Stimulated activated CD4-positive, alpha-beta T cell treated with anti-CD3 and anti-CD28 coated beads, Interleukin-15, amount 100 ng/mL, for 24 hours (primary cell): ENCODE measurements at regions not wholly inside any gene's neighbourhood (a gene's known extent, or its start where the extent isn't known, plus 50 kb on each side); places are given as distances from the start of the nearest gene placed in this dataset.
A peak's percentile ranks its signal among the peaks of the same experiment; 100 is the strongest.
"Not testable (repeated sequence)": the region's sequence is repeated elsewhere in the genome, so short reads cannot be mapped to it uniquely, and the experiment has no call there.

Experiments
- DNase-seq: peaks from one replicate; pipeline ENCODE4 v3.0.0-alpha.2; 2020

DNA sequence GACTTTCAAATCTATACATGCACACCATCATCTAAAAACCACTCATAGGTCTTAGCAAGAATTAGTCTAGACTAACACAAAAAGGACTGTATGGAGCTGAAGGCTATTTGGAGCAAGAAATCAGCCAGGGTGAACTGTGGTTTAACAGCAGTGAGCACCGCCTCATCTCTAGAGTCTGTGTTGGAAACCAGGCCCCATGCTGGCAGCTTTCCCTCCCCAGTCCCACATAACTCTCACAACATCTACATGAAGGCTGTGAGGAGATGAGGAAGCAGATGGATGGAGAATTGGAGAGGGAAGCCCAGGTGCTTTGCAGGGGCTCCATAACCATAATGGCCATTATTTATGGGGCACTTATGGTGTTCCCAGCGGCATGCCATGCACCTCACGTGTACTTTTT, 133.2 kb upstream of the TOPAZ1 start:
- no peak for DNase-seq

DNA sequence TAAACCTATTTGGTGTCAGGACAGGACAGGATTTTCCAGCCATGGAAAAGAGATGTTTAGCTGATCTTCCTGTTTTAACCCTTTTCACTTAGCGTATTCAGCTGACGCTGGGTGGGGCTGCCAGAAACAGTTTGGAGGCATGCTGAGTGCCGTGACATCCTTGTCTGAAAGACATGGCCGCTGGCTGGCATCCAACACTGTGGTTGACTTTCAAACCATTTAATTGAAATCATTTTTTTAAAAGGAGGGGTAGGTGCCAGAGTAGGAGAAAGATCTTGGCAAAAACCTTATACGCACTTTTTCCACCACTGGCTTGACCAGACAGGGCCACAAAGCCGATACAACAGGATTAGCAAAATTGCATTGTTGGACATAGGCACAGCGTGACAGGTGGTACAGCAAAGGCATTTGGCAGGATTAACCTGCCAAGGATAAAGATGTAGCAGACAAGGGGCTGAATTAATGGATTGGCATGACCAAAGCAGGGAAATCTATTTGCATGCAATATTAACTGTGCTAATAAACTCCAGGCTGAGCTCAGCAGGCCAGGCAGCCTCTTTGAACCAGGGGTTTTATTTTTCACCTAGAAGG, 131.8 kb upstream of the TOPAZ1 start:
- DNase-seq = no peak

DNA sequence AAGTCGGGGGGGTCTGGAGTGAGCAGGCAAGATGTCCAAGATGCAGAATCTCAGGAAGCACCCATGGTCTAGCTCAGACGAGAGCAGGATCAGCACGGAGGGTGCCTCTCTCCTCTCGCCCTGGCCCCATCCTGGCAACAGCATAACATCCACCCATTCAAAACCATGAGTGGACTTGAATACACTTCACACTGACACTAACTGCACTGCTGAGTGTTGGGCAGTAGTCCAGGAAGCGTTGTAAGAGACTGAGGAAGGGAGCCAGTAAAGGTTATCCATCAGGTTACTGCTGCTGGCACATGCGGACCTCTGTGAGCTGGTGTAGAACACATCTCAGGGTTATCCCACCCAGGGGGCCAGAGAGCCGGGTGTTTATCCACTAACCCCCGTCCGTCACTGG, 131.0 kb upstream of the TOPAZ1 start:
- no peak for DNase-seq

DNA sequence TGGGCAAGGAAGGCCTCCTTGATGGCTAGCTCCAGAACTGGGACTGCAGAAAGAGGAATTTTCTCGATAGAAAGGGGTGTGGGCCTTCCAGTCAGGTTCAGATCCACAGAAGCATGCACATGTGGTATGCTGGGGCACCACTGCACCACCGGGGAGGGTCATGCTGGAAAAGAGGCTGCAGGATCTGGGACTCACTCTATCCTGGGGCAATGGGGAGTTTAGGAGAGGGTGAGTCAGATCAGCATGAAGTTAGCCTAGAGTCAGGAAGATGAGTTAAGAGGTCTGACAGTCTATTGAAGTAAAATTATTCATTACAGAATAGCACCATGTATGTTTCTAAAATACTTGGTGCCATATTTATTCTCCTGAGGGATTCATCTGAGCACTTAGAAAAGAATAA, 130.2 kb upstream of the TOPAZ1 start:
- no peak for DNase-seq

DNA sequence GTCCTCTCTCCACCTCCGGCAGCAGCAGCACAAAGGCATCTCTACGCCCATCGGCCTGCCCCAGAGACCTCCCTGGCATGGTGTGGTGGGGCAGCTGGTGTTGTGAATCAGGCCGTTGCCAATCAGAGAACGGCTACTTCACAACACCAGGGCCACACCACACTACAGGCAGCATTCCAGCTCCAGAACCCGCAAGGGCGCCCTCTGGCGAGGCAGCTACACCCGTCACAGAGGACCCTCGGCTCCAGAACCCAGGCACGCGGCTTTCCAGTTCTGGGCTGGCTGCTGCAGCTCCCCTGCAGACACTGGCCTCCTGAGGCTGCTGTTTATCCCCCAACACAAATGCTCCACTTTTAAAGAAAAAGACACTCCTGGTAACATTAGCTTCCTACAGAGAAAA, 127.5 kb upstream of the TOPAZ1 start:
- DNase-seq = peak; percentile 70

DNA sequence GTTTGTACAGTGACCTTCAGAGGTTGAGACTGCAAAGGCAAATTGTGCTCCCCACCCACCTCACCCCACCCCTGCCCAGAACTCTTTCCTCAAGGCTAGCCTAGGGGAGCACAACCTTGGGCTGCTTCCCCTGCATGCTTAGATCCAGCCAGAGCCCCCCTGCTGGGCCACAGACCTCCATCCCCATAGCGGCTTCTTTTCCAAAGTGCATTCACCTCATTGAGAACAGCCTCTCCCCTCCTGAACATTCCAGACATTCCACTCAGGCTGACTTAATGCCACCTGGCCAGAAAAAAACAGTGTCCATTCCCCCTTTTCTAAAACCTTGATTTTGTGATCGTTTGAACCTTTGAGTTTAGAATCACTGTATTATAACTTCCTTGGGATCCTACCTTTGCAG, 124.4 kb upstream of the TOPAZ1 start:
- no peak for DNase-seq

DNA sequence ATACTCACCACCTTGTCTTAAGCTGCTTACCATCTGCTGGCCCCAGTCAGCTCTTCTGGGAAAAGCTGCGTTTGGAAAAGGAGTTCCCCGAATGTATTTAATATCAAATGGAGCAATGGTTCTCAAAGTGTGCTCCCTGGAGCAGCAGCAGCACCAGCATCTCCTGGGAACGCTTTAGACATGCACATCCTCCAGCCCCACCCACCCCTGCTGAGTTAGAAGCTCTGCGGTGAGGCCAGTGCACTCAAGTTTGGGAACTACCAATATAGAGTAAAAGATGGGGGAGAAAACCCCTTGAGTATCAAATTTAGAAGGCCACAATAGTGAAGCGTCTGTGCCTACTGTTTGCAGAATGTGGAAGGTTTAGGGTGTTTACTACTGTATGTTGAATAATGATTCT, 124.0 kb upstream of the TOPAZ1 start:
- DNase-seq = no peak

DNA sequence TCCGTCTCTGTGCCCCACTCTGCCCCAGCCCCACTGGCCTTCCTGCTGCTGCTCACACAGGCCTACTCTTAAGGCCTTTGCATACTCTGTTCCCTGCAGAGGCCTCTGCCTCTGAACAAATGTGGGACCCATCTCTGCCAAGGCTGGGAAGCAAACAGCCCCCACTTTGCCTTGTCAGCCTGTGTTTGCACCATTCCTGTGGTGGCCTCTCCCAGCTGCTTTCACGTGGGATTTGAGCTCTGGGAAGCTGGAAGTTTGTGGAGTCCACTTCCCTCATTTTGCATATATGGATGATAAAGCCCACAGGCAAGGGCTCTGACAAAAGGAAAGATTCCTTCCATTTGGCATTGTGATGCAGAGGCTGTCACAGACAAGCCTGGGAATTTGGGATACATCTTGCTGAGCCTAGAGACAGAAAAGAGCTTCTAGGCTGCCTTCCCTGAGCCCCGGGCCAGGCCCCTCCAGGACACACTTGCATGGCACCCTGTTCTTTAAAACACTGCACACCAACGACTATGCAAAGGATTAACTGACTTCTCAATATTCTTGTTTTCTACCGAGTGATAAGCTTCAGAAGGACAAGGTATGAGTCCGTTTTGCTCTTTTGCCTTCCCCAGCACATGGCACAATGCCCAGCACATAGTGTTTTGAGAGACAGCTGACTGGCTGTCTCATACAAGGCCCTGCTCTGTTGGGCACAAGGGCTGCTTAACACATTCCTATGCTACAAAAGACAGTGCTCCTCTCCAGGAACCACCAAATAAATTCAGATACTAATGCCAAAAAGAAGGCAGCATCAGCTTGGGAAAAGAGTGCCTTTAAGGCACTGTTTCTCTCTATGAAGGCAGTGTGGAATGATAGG, 120.7 kb upstream of the TOPAZ1 start:
- DNase-seq = no peak

DNA sequence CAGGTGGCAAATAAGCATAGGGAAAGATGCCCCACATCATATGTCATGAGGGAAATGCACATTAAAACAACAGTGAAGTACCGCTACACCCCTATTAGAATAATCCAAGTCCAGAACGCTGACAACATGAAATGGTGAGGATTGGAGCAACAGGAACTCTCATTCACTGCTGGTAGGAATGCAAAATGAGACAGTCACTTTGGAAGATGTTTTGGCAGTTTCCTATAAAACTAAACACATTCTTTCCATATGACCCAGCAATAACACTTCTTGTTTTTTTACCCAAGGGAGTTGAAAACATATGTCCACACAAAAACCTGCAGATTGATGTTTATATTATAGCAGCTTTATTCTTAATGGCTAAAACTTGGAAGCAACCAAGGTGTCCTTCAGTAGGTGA, 116.4 kb upstream of the TOPAZ1 start:
- no peak for DNase-seq

DNA sequence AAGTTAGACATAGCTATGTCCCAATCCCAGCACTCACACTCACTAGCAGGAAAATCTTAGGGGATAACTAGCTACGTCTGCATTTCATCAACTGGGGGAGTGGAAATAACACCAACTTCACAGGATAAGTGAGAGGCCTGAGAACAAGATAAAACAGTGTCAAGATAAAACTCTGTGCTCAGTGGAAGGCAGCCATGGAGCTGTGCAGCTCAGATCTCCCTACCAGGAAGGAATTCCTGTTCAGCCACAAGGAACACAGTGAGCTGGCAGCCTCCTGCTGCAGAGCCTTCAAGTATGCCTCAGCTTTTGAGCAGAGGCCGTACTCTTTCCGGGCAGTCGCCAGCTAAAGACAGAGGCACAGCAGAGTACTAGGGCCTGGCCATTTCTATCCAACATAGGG, 115.8 kb upstream of the TOPAZ1 start:
- no peak for DNase-seq

DNA sequence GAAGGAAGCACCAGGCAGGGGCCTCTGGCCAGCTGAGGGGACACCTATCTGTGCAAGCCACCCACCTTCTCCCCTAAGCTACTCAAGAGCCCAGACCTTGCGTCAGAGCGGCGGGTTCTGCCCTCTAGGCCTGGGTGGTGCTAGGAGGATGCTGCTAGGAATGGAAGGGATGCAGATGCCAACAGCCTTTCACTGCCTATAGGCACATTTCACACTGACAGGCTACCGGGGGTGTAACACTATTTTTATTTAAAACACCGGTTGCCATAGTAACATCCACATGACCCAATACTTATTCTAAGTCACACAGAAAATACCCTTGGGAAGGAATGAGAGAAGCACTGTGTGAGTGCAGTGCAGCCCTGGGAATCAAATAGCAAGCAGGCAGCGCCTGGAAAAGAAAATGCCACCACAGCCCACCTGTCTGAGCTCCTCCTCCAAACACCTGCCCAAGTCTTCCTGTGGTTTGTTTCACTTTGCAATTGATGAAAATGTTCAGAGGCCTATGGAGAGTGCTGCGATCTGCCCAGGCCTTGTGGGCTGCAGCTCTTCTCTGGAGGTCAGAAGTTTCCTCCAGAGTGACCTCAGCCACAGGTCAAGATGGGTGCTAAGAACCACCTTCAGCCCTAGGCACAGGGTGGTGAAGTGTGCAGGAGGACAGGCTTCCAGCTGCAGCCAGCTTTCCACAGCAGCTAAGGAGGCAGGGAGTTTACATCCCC, 113.5 kb upstream of the TOPAZ1 start:
- no peak for DNase-seq

DNA sequence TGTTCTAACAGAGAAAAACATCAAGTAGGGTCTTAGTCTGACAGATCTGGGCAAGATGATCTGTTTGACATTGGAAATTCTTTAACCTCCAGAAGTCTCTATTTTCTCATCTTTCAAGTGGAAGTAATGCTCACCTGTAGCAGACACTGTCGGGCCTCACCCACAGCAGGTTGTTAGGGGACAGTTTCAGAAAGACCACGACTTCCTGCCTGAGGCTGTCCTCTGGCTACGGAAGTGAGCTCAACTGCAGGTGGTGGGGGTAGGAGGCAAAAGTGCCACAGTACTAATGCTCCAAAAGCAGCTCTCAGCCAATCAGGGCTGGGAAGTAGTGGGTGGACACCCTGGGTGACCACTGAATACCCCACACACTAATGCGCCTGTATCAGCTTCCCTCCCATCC, 111.4 kb upstream of the TOPAZ1 start:
- no peak for DNase-seq

DNA sequence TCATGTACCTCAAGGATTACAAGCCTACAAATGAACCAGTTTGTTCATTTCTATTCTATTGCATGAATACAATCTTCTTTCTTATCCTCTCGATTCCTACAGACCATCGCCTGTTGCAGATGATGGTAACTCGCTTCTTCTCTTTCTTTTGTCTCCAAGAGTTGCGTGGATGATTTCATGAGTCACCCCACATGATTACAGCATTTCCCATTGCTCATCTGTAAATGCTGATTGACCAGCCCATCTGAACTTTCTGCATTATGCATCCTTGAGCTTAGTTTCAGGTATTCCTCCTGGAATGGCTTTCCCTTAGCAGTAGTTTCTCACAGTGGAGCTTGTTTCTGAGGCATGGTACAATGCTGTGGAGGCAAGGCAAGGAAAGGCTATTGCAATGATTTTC, 109.6 kb upstream of the TOPAZ1 start:
- no peak for DNase-seq

DNA sequence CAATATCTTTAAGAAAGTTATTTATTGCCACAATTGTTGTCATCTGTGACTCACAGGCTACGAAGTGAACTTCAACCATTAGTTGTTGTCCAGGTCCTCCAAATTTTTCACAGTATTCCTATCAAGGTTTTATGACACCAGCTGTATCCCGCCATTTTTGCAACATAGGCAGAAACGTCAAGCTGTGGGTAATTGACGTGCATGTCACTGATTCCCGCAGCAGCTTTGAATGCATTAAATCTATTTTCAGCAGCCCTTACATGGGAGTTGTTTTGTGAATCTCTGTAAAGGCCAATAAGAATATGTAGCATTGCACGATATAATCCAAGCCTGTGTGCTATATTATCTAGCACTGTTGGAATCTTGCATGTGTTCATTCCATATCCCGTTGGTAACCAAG, 109.1 kb upstream of the TOPAZ1 start:
- DNase-seq = no peak

DNA sequence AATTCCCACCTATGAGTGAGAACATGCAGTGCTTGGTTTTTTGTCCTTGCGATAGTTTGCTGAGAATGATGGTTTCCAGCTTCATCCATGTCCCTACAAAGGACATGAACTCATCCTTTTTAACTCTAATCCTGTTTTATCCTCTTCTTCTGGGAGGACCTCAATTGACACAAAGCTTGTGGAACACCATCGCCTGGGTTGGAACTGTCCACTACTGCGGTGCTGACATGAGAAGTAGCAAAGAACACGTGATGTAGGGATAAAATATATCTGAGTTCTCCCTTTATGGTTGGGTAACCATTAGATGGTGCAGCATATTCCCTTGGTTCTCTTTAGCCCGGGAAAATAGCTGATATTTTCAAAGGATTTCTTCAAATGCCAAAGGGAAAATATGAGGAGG, 105.3 kb upstream of the TOPAZ1 start:
- DNase-seq = no peak

DNA sequence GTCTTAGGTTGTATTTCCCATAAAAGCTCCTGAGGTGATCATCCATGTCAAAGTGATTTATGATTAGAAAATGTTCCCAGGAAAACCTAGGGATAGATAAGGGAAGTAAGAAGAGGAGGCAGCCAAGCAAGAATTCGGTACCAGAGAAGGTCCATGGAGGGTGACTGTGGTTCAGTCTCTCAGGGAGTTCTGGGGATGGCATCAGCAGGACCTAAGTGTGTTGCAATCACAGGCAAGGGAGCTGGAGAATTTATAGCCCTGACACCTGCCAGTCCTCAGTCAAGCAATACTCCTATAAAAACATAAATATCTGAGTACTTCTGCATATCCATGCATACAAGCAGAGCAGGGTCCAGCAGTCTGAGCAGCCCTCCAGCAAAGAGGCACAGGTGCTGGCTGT, 95.6 kb upstream of the TOPAZ1 start:
- DNase-seq = no peak

DNA sequence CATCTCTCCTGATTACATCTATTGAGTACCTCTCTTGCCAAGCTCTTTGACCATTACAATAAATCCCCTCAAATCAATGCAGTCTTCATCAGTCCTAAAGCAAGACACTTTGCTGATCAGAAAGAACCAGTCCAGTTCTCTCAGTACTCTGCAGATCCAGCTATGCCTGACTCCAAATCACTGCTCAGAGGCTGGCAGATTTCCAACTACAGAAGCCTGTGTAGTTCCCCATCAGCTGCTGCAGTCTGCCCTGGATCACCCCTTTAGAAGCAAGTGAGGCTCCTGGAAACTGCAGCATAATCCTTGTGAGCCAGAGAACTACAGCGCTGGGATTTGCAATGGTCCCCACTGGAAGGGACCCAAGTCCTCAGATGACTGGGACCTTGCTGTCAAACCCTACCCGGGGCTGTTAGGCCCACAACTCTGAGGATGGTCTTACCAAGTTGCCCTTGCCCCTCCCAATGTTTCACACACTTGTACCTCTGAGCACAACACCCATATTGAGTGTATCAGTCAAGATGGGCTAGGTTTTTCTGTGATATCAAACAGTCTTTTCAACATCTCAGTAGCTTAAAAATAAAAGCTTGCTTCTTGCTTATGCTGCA, 81.9 kb upstream of the TOPAZ1 start:
- DNase-seq = no peak

DNA sequence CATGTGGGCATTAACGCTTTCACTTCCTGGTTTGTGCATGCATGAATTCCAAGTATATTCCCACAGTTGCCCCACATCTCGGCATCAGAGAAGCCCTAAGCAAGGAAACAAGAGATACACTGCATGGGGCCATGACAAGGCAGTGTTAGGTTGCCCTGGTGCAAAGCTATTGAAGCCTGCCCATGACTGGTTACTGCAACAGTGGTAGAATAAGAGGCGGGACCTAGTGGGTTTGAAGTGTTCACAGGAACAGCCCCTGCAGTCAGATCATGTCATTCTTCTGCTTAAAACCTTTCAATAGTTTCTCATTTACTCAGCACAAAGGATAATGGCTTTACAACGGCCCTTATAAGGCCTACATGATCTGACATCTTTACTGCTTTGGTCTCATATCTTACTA, 80.9 kb upstream of the TOPAZ1 start:
- no peak for DNase-seq

DNA sequence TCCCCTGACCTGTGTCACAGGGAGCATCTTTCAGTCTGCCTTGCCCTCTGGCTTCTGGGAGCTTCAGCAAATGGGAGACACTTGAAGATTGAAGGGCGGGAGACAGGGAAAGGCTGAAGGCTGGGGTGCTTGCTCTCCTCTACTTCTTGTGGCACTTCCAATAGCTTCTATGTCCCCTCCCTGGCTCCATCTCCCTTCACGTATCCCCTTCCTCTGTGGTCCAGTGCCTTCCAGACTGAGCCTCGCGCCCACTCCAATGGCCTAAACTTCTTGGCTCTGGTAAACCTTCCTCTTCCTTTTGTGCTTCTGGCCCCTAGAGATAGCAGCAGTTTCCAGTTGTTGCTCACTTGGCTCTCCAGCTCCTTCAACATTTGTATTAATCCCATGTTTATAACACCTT, 69.8 kb upstream of the TOPAZ1 start:
- no peak for DNase-seq

DNA sequence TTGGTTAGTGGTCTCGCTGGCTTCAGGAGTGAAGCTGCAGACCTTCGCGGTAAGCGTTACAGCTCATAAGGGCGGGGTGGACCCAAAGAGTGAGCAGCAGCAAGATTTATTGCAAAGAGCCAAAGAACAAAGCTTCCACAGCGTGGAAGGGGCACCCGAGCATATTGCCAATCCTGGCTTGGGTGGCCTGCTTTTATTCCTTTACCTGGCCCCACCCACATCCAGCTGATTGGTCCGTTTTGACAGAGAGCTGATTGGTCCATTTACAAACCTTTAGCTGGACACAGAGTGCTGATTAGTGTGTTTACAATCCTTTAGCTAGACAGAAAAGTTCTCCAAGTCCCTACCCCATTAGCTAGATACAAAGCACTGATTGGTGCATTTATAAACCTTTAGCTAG, 69.0 kb upstream of the TOPAZ1 start:
- DNase-seq = not testable (repeated sequence)

DNA sequence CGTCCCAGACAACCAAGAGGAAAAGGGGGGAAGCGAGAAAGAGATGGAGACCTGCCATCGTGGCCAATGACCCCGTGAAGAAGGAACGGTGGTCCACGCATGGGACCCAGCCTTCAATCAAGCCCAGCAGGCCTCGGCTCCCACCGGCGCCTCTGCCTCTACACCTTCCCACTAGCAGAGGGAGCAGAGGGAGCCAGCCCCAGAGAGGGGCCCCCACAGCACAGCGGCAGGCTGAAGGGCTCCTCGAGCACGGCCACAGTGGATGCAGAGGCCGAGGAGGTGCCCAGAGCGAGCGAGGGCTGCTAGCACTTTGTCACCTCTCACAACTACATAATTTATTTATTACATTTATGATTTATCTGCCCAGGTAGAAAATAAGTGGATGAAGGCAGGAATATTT, 68.4 kb upstream of the TOPAZ1 start:
- DNase-seq = no peak

DNA sequence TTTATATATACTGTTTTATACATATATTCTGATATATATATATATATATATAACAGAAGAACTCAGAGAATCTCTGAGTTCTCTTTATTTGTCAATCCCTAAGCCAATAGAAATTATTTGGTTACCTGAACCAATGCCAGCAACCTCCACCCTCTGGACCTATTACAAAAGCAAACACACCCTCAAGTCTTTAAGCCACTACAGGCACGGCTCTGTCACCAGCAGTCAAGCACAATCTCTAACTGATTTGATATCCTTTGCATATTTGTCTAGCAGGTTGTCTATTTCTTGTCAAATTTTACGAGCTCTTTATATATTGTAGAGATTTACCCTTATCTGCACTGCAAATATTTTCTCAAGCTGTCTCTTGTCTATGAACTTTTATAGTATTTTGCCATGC, 66.6 kb upstream of the TOPAZ1 start:
- DNase-seq = no peak

DNA sequence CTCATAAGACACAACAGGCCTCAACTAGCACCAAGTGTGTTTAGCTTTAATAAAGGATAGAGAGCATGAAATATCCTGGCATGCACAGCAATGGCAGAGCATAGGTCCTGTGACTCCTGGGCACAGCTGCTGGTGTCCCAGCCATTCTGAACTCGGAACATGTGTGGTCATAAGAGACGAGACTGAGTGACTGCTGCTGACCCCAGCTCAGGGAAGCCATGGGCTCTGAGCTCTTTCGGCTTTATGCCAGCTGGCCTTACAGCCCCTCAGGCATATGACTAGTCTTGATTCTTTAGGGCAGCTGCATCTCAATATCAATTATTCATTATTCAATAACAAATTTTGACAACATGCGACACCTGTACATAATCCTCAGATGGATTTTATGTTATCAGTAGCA, 62.4 kb upstream of the TOPAZ1 start:
- DNase-seq = no peak
